HG03196 (cell line): ENCODE measurements at regions not wholly inside any gene's neighbourhood (a gene's known extent, or its start where the extent isn't known, plus 50 kb on each side); places are given as distances from the start of the nearest gene placed in this dataset.
"Not testable (repeated sequence)": the region's sequence is repeated elsewhere in the genome, so short reads cannot be mapped to it uniquely, and the experiment has no call there.

ENCODE experiments used
- ATAC-seq: cut with Tn5 transposase; IDR thresholded peaks from one replicate; pipeline ENCODE4 v1.9.1; 2021; ENCODE audit not compliant: unreplicated experiment

GRCh38 chr10:108069096-108069495 lies 904.6 kb upstream of the SORCS1 start:
- no peak for ATAC-seq

GRCh38 chr10:108064746-108065260 lies 900.3 kb upstream of the SORCS1 start:
- no peak for ATAC-seq

- ATAC-seq, result no peak
Measured at GRCh38 chr10:108060246-108060645, 895.7 kb upstream of the SORCS1 start.

- no peak for ATAC-seq
Measured at GRCh38 chr10:108055506-108055905, 891.0 kb upstream of the SORCS1 start.

- ATAC-seq, result no peak
Measured at GRCh38 chr10:108052981-108053380, 888.5 kb upstream of the SORCS1 start.

- ATAC-seq, result no peak
Measured at GRCh38 chr10:108051218-108051617, 886.7 kb upstream of the SORCS1 start.

GRCh38 chr10:108050626-108051025 lies 886.1 kb upstream of the SORCS1 start:
- ATAC-seq, result no peak

GRCh38 chr10:108049668-108050067 lies 885.2 kb upstream of the SORCS1 start:
- no peak for ATAC-seq

GRCh38 chr10:108048898-108049297 lies 884.4 kb upstream of the SORCS1 start:
- ATAC-seq, result no peak

GRCh38 chr10:108039821-108040584 lies 875.5 kb upstream of the SORCS1 start:
- no peak for ATAC-seq

GRCh38 chr10:108037061-108037460 lies 872.6 kb upstream of the SORCS1 start:
- no peak for ATAC-seq

- no peak for ATAC-seq
Measured at GRCh38 chr10:108036265-108036664, 871.8 kb upstream of the SORCS1 start.

GRCh38 chr10:108034829-108035228 lies 870.3 kb upstream of the SORCS1 start:
- no peak for ATAC-seq

GRCh38 chr10:108033518-108033917 lies 869.0 kb upstream of the SORCS1 start:
- not testable (repeated sequence) for ATAC-seq

GRCh38 chr10:108031505-108031904 lies 867.0 kb upstream of the SORCS1 start:
- ATAC-seq, result no peak

GRCh38 chr10:108014902-108015177 lies 850.3 kb upstream of the SORCS1 start:
- ATAC-seq, result no peak

- no peak for ATAC-seq
Measured at GRCh38 chr10:108014145-108014901, 849.8 kb upstream of the SORCS1 start.

- no peak for ATAC-seq
Measured at GRCh38 chr10:108005627-108006026, 841.1 kb upstream of the SORCS1 start.

GRCh38 chr10:108003576-108003975 lies 839.1 kb upstream of the SORCS1 start:
- no peak for ATAC-seq

GRCh38 chr10:108003061-108003460 lies 838.6 kb upstream of the SORCS1 start:
- no peak for ATAC-seq

- no peak for ATAC-seq
Measured at GRCh38 chr10:108000365-108000764, 835.9 kb upstream of the SORCS1 start.

- no peak for ATAC-seq
Measured at GRCh38 chr10:107994621-107995270, 830.2 kb upstream of the SORCS1 start.
